Fibroblast of villous mesenchyme (primary cell): ENCODE measurements at regions not wholly inside any gene's neighbourhood (a gene's known extent, or its start where the extent isn't known, plus 50 kb on each side); places are given as distances from the start of the nearest gene placed in this dataset.

Source experiments
- DNase-seq: peaks from one replicate; pipeline ENCODE4 v3.0.0-alpha.2; 2010; ENCODE audit warnings: low read depth
- H3K4me3 ChIP-seq: 2 replicates; pipeline ENCODE4 v1.5.1; 2011; ENCODE audit warnings: low read depth, mild to moderate bottlenecking, low read length
- TF ChIP-seq, protein P1 (sequence below): IDR thresholded peaks from 2 replicates; pipeline ENCODE4 v1.5.1; 2012; ENCODE audit warnings: low read depth, mild to moderate bottlenecking, low read length; ENCODE audit not compliant: insufficient read depth

GRCh38 chr13:69155136-69155535 lies 952.5 kb upstream of the ATXN8OS start:
- no peak overlapping the region for H3K4me3 ChIP-seq
- TF ChIP-seq, protein P1, sequence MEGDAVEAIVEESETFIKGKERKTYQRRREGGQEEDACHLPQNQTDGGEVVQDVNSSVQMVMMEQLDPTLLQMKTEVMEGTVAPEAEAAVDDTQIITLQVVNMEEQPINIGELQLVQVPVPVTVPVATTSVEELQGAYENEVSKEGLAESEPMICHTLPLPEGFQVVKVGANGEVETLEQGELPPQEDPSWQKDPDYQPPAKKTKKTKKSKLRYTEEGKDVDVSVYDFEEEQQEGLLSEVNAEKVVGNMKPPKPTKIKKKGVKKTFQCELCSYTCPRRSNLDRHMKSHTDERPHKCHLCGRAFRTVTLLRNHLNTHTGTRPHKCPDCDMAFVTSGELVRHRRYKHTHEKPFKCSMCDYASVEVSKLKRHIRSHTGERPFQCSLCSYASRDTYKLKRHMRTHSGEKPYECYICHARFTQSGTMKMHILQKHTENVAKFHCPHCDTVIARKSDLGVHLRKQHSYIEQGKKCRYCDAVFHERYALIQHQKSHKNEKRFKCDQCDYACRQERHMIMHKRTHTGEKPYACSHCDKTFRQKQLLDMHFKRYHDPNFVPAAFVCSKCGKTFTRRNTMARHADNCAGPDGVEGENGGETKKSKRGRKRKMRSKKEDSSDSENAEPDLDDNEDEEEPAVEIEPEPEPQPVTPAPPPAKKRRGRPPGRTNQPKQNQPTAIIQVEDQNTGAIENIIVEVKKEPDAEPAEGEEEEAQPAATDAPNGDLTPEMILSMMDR = no peak
- DNase-seq = no peak

DNA sequence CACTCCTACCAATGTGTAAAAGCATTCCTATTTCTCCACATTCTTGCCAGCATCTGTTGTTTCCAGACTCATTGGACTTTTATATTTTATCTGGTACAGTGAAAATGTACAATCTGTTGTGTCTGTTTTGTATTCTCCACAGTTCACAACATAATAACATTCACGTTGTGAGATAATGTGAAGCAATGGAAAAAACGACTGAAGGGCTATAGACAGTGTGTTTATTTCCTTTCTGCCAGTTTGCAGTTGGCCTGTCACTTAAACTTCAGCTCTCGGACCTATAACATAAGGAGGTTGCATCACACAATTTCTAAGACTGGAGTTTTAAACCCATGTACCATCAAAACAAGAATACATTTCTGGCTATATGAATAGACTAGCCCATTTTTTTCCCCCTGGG lies 965.5 kb upstream of the ATXN8OS start:
- no peak for DNase-seq
- TF ChIP-seq, protein P1 = no peak

GRCh38 chr13:69124996-69125395 lies 982.6 kb upstream of the ATXN8OS start:
- no peak for DNase-seq
- TF ChIP-seq, protein P1 = no peak
- no peak overlapping the region for H3K4me3 ChIP-seq

More for the DNA sequence above, 965.5 kb upstream of the ATXN8OS start:
- H3K4me3 ChIP-seq = no peak overlapping the region

- no peak for DNase-seq
- H3K4me3 ChIP-seq = no peak overlapping the region
- TF ChIP-seq, protein P1 = no peak
These were observed 997.6 kb upstream of the ATXN8OS start for GRCh38 chr13:69109891-69110525.

DNA sequence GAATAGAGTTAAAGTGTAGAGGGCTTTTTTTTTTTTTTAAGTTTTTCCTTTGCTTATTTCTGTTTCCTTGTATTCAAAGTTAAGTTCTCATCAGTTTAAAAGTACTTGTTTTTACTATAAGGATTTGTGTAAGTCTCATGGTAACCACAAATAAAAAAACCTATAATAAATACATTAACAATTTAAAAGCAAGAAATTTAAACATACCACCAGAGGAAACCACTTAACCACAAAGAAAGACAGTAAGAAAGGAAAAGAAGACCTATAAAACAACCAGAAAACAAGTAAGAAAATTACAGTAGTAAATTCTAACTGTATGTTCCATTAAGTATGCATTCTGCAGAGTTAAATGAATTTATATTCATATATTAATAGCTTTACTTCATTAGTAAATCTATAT lies 999.1 kb upstream of the ATXN8OS start:
- no peak overlapping the region for H3K4me3 ChIP-seq
- no peak for DNase-seq
- TF ChIP-seq, protein P1 = no peak

GRCh38 chr13:69107436-69107835 lies 1000.2 kb upstream of the ATXN8OS start:
- no peak overlapping the region for H3K4me3 ChIP-seq
- no peak for DNase-seq
- TF ChIP-seq, protein P1 = no peak

DNA sequence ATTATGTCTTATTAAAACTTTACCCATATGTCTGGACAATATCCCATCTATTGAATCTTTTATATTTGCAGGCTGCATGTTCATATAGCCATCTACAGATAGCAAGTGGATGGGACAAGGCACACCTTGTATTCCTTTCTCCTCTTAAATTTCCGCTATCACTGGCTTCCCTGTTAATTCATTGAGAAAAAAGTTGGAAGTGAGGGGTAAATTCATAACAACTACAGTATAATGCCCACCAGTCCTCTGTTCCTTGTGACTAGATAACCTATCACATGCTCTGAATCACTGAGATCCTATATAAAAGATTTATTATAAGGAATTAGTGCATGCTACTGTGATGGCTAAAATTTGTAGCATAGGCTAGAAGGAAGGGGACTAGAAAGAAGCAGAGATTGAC lies 1005.8 kb upstream of the ATXN8OS start:
- H3K4me3 ChIP-seq = no peak overlapping the region
- DNase-seq = no peak
- TF ChIP-seq, protein P1 = no peak
